ENCODE measurements at regions not wholly inside any gene's neighbourhood (a gene's known extent, or its start where the extent isn't known, plus 50 kb on each side); places are given as distances from the start of the nearest gene placed in this dataset.

- DNase-seq (ENCODE audit: low read depth): no peak
- no peak for TF ChIP-seq CTCF (IDR thresholded peaks at IDR 0.05; ENCODE audit: insufficient read depth, low read depth, low read length, missing control alignments)
- no peak overlapping the region for H3K4me3 ChIP-seq (ENCODE audit: low read depth, low read length)
Observed at GRCh38 chr2:139162456-139162855, 382.3 kb upstream of the NXPH2 start.

DNA sequence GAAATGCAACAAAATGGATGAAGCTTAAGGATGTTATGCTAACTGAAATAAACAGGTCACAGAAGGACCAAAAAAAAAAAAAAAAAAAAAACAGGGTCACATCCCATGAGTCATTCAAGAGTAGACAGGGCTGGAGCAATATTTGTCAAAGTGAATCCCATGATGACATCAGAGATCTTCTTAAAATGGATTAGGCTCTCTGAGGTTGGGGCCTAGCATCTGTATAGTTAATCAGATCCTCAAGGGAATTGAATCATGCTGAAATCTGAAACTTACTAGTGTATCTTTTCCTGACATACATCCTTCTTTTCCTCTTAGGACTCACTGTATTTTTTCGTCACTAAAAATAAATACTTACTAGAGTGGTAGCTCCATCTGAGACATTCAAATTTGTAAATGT is 380.6 kb upstream of the NXPH2 start:
- no peak for DNase-seq (ENCODE audit: low read depth)
- no peak for TF ChIP-seq CTCF (IDR thresholded peaks at IDR 0.05; ENCODE audit: insufficient read depth, low read depth, low read length, missing control alignments)
- H3K4me3 ChIP-seq (ENCODE audit: low read depth, low read length): no peak overlapping the region

DNA sequence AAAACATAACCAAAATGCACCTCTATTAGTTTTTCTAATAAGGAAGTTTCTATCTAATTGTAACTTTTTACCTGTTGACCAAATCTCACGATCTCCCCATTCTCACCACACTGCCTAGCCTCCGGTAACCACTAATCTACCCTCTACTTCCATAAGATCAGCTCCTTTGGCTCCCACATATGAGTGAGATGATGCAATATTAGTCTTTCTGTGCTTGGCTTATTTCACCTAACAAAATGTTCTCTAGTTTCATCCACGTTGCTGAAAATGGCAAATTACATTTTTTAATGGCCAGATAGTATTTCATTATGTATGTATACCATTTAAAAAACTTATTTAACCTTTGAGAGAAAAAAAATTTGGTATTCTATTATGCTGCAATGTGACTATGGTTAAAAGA is 379.0 kb upstream of the NXPH2 start:
- no peak for TF ChIP-seq CTCF (IDR thresholded peaks at IDR 0.05; ENCODE audit: insufficient read depth, low read depth, low read length, missing control alignments)
- no peak for DNase-seq (ENCODE audit: low read depth)
- H3K4me3 ChIP-seq (ENCODE audit: low read depth, low read length): no peak overlapping the region

GRCh38 chr2:139156730-139157129 is 376.5 kb upstream of the NXPH2 start:
- DNase-seq (ENCODE audit: low read depth): no peak
- TF ChIP-seq CTCF (IDR thresholded peaks at IDR 0.05; ENCODE audit: insufficient read depth, low read depth, low read length, missing control alignments): no peak
- H3K4me3 ChIP-seq (ENCODE audit: low read depth, low read length): no peak overlapping the region

GRCh38 chr2:139155991-139156390 is 375.8 kb upstream of the NXPH2 start:
- H3K4me3 ChIP-seq (ENCODE audit: low read depth, low read length): no peak overlapping the region
- DNase-seq (ENCODE audit: low read depth): no peak
- TF ChIP-seq CTCF (IDR thresholded peaks at IDR 0.05; ENCODE audit: insufficient read depth, low read depth, low read length, missing control alignments): no peak

GRCh38 chr2:139142252-139142880 is 362.2 kb upstream of the NXPH2 start:
- DNase-seq (ENCODE audit: low read depth): peak; percentile 4
- TF ChIP-seq CTCF (IDR thresholded peaks at IDR 0.05; ENCODE audit: insufficient read depth, low read depth, low read length, missing control alignments): no peak

DNA sequence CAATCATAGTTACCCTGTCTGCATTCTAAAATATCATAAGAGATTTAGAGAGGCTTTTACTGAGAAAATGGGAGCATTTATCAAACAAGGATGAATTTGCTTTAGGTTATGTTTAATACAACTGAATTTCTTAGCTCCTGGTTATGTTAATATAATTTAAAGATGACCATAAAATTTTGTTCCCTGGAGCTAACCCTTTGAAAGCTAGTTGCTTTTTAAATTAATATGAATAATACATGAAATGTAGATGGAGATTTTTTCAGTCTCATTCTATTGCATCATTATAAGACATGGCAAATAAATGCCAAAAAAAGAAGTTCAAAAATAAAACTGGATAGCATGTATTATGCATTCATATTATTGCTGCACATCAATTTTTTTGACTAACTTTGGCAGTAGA is 344.1 kb upstream of the NXPH2 start:
- no peak for TF ChIP-seq CTCF (IDR thresholded peaks at IDR 0.05; ENCODE audit: insufficient read depth, low read depth, low read length, missing control alignments)
- no peak for DNase-seq (ENCODE audit: low read depth)
- H3K4me3 ChIP-seq (ENCODE audit: low read depth, low read length): no peak overlapping the region

More at GRCh38 chr2:139142252-139142880, 362.2 kb upstream of the NXPH2 start:
- no peak overlapping the region for H3K4me3 ChIP-seq (ENCODE audit: low read depth, low read length)

Data from GM12865 (cell line).